Heart left ventricle (tissue), 13 donors: ENCODE measurements at regions not wholly inside any gene's neighbourhood (a gene's known extent, or its start where the extent isn't known, plus 50 kb on each side); places are given as distances from the start of the nearest gene placed in this dataset.

Experiments used
- CTCF ChIP-seq, 12 donors: fragments of 200-600 bp; sonication (generic) in 4 of 12; IDR thresholded peaks; one replicate each; pipeline versions ENCODE4 v1.5.0 to v1.8.0; 2018 to 2022; ENCODE audit warnings: antibody characterized with exemption in 12 of 12, mild to moderate bottlenecking in 5 of 12
- POLR2A ChIP-seq, 2 donors: fragments of 450-650 bp; IDR thresholded peaks; one replicate each; pipeline ENCODE4 v1.6.1; 2017; ENCODE audit warnings: antibody characterized with exemption in 2 of 2, mild to moderate bottlenecking in 2 of 2, moderate library complexity in 2 of 2
- donor health status: ischemic (EF 13 %, LVEDD 7.1; RV severe dilation, severe dysfunction).
- donor health status: DM: no; HTN: yes; CAD: no.
- donor health status: DM: no; HTN: no; CAD: no.
- donor health status: ischemic (EF 25% LVEDD 6.9; RV normal size, moderate dysfunction).
- donor health status: ischemic (EF 25% LVEDD 5.7; RV mildly dilated, moderate dysfunction).
- donor health status: ischemic (EF 35%, LVEDD 5.7; RV mildly dilated, moderate dysfunction).
- donor health status: nonischemic (EF 11% LVEDD 7.7; RV severe dilation, severe dysfunction).
- donor health status: DM: yes; HTN: yes; CAD: no.
- donor health status: PGD.
- donor health status: ischemic (EF 29% LVEDD 5.4; RV normal size, mild dysfunction).
- donor health status: nonischemic (EF 23%, LVEDD 6.1; RV moderate dilation, normal function).

GRCh38 chr13:90709319-90709718 is 638.2 kb upstream of the MIR17HG start:
- TF ChIP-seq CTCF (IDR thresholded peaks at IDR 0.05) (no peak), POLR2A (IDR thresholded peaks at IDR 0.05) (no peak)
